WERI-Rb-1 (cell line): ENCODE measurements at regions not wholly inside any gene's neighbourhood (a gene's known extent, or its start where the extent isn't known, plus 50 kb on each side); places are given as distances from the start of the nearest gene placed in this dataset.

Experiments
- DNase-seq: peaks from one replicate; pipeline ENCODE4 v3.0.0-alpha.2; 2020
- H3K27ac ChIP-seq: fragments of 250-450 bp; sonication (Bioruptor Pico); 2 replicates; pipeline ENCODE4 v1.5.1; 2020; ENCODE audit warnings: mild to moderate bottlenecking, moderate library complexity
- H3K27me3 ChIP-seq: fragments of 250-450 bp; sonication (Bioruptor Pico); 2 replicates; pipeline ENCODE4 v1.5.1; 2021; ENCODE audit warnings: mild to moderate bottlenecking, low read depth, moderate library complexity; ENCODE audit not compliant: insufficient read depth, severe bottlenecking
- H3K36me3 ChIP-seq: fragments of 250-450 bp; sonication (Bioruptor Pico); 2 replicates; pipeline ENCODE4 v1.5.1; 2020; ENCODE audit warnings: mild to moderate bottlenecking, moderate library complexity
- H3K4me3 ChIP-seq: 2 replicates; pipeline ENCODE4 v1.5.1; 2011; ENCODE audit warnings: low read depth, mild to moderate bottlenecking, control low read depth, low read length
- H3K9me3 ChIP-seq: fragments of 250-450 bp; sonication (Bioruptor Pico); 2 replicates; pipeline ENCODE4 v1.5.1; 2021; ENCODE audit warnings: mild to moderate bottlenecking, moderate library complexity; ENCODE audit not compliant: severe bottlenecking
- CTCF ChIP-seq: IDR thresholded peaks from 2 replicates; pipeline ENCODE4 v1.5.1; 2011; ENCODE audit warnings: low read depth, mild to moderate bottlenecking, control low read depth, inconsistent platforms, low read length

GRCh38 chr10:28077889-28078288 is 79.0 kb upstream of the ODAD2 start:
- no peak overlapping the region for H3K4me3 ChIP-seq
- no peak for TF ChIP-seq CTCF
- no peaks in the 10 kb centered on the region for H3K27me3 ChIP-seq
- H3K27ac ChIP-seq: no peak overlapping the region
- DNase-seq: no peak
- no peaks in the 10 kb centered on the region for H3K9me3 ChIP-seq
- no peaks in the 10 kb centered on the region for H3K36me3 ChIP-seq

GRCh38 chr10:28075424-28075823 is 76.5 kb upstream of the ODAD2 start:
- Histone ChIP-seq H3K36me3 (no peaks in the 10 kb centered on the region), H3K27ac (no peak overlapping the region), H3K27me3 (no peaks in the 10 kb centered on the region), H3K9me3 (no peaks in the 10 kb centered on the region), H3K4me3 (no peak overlapping the region)
- no peak for DNase-seq
- no peak for TF ChIP-seq CTCF

- DNase-seq: no peak
- Histone ChIP-seq H3K27ac (no peak overlapping the region), H3K27me3 (no peaks in the 10 kb centered on the region), H3K36me3 (no peaks in the 10 kb centered on the region), H3K4me3 (no peak overlapping the region), H3K9me3 (no peaks in the 10 kb centered on the region)
- no peak for TF ChIP-seq CTCF
Measured at GRCh38 chr10:28072573-28072972, 73.7 kb upstream of the ODAD2 start.

GRCh38 chr10:28060031-28060607 is 61.2 kb upstream of the ODAD2 start:
- H3K36me3 ChIP-seq: no peaks in the 10 kb centered on the region
- no peak for TF ChIP-seq CTCF
- no peaks in the 10 kb centered on the region for H3K9me3 ChIP-seq
- no peak for DNase-seq
- H3K27ac ChIP-seq: no peak overlapping the region
- H3K4me3 ChIP-seq: no peak overlapping the region
- H3K27me3 ChIP-seq: no peaks in the 10 kb centered on the region

DNA sequence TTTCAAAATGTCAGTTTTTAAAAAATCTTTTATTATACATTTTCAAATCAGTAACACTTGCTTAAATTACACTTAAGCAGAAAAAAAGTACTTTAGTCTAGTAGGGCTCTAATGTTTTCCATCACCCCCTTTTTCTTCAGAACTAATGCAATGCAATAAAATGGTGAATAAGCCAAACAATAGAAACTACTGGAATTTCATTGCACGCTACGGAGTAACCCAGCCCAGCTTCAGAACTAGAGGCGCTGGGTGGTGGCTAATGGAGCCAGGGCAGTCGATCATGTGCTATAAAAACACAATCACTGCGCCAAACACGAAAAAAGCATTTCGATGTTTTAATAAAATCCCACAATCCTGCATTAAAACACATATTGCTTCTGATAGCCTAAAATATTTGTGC is 59.9 kb upstream of the ODAD2 start:
- TF ChIP-seq CTCF: no peak
- H3K27ac ChIP-seq: no peak overlapping the region
- H3K36me3 ChIP-seq: no peaks in the 10 kb centered on the region
- H3K27me3 ChIP-seq: no peaks in the 10 kb centered on the region
- no peak for DNase-seq
- no peak overlapping the region for H3K4me3 ChIP-seq
- H3K9me3 ChIP-seq: no peaks in the 10 kb centered on the region

DNA sequence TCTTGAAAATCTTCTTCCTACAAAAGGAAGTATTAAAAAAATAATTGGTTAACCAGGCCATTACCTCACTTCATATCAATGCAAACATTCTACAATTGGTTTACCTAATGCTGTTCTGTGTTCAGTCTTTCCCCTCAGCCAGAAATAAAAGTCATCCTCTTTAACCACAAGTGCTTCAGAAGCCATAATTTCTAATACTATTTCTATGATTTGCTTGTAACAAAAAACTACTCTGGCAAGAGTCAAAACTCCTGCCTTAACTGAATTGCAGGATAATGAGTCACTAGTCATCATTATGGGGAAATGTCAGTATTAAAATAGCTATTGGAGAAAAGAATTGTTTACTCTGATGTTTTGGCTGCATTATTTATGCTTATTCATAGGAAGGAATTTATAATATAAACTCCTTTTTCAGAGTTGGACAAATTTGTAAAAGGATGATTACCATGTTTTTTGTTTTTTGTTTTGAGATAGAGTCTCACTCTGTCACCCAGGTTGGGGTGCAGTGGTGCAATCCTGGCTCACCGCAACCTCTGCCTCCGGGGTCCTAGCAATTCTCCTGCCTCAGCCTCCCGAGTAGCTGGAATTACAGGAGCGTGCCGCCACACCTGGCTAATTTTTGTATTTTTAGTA is 55.5 kb upstream of the ODAD2 start:
- Histone ChIP-seq H3K27me3 (no peaks in the 10 kb centered on the region), H3K36me3 (no peaks in the 10 kb centered on the region), H3K27ac (no peak overlapping the region), H3K9me3 (no peaks in the 10 kb centered on the region), H3K4me3 (no peak overlapping the region)
- no peak for DNase-seq
- TF ChIP-seq CTCF: no peak
